Astrocyte (in vitro differentiated cells and primary cell): ENCODE measurements at regions not wholly inside any gene's neighbourhood (a gene's known extent, or its start where the extent isn't known, plus 50 kb on each side); places are given as distances from the start of the nearest gene placed in this dataset.

Experiments used
- EZH2 ChIP-seq: IDR thresholded peaks from 2 replicates; pipeline ENCODE4 v1.6.1; 2012; ENCODE audit warnings: mild to moderate bottlenecking, low read length, inconsistent platforms; ENCODE audit not compliant: insufficient read depth
- TF ChIP-seq, protein P1 (sequence below): IDR thresholded peaks from 2 replicates; pipeline ENCODE4 v1.5.1; 2011; ENCODE audit warnings: low read depth, mild to moderate bottlenecking, inconsistent platforms, low read length, moderate library complexity; ENCODE audit not compliant: insufficient read depth

DNA sequence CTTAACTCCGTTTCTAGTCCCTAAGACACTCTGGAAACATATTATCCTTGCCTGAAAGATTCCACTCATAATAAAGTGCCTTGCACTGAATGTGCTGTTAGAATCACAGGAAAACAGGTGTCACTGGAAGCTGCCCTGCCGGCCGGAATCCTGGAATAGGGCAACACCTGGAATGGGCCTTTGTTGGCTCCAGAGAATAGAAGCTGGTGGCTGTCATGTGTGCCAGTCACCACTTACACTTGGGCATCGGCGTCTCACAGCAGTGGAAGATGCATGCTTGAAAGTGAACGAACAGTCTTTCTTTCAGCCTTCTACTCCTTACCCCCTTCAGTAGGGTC lies 90.8 kb upstream of the AFDN start:
- TF ChIP-seq, protein P1, sequence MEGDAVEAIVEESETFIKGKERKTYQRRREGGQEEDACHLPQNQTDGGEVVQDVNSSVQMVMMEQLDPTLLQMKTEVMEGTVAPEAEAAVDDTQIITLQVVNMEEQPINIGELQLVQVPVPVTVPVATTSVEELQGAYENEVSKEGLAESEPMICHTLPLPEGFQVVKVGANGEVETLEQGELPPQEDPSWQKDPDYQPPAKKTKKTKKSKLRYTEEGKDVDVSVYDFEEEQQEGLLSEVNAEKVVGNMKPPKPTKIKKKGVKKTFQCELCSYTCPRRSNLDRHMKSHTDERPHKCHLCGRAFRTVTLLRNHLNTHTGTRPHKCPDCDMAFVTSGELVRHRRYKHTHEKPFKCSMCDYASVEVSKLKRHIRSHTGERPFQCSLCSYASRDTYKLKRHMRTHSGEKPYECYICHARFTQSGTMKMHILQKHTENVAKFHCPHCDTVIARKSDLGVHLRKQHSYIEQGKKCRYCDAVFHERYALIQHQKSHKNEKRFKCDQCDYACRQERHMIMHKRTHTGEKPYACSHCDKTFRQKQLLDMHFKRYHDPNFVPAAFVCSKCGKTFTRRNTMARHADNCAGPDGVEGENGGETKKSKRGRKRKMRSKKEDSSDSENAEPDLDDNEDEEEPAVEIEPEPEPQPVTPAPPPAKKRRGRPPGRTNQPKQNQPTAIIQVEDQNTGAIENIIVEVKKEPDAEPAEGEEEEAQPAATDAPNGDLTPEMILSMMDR = no peak
- TF ChIP-seq EZH2 = no peak
